Common myeloid progenitor, CD34-positive (primary cell): ENCODE measurements at regions not wholly inside any gene's neighbourhood (a gene's known extent, or its start where the extent isn't known, plus 50 kb on each side); places are given as distances from the start of the nearest gene placed in this dataset.

Experiments
- CTCF ChIA-PET: fragments of 350-600 bp; sonication (Branson Sonifier 250); formaldehyde crosslinking; loops from one replicate; lab custom pipeline; 2021; ENCODE audit warnings: antibody characterized with exemption; lab: Charles Lee
- POLR2A ChIA-PET: fragments of 350-600 bp; sonication (Branson Sonifier 250); formaldehyde crosslinking; loops from one replicate; lab custom pipeline; 2021; ENCODE audit warnings: antibody characterized with exemption; lab: Charles Lee
- DNase-seq, 3 donors: peaks; one replicate each; pipeline versions ENCODE4 v3.0.0 to v3.0.0-alpha.2; 2013
- H3K27ac ChIP-seq, 2 experiments: 1 replicate in 1 of 2; 2 replicates in 1 of 2; pipeline ENCODE4 v1.7.0; 2013; ENCODE audit warnings: inconsistent platforms in 2 of 2, low read length in 2 of 2, mild to moderate bottlenecking in 2 of 2, low read depth in 1 of 2, moderate library complexity in 1 of 2; ENCODE audit not compliant: severe bottlenecking in 2 of 2, insufficient read depth in 1 of 2, poor library complexity in 1 of 2
- H3K27me3 ChIP-seq, 5 experiments: replicated peaks in 2 of 5; 1 replicate in 3 of 5; 2 replicates in 2 of 5; pipeline versions ENCODE4 v1.6.1 to v1.7.0; 2013; ENCODE audit warnings: low read length in 4 of 5, mild to moderate bottlenecking in 2 of 5, moderate library complexity in 2 of 5, inconsistent platforms in 1 of 5; ENCODE audit not compliant: insufficient read depth in 5 of 5, control insufficient read depth in 4 of 5
- H3K36me3 ChIP-seq, 4 experiments: 1 replicate in 2 of 4; 2 replicates in 2 of 4; pipeline versions ENCODE4 v1.6.1 to v1.7.0; 2013; ENCODE audit warnings: low read length in 3 of 4, control low read depth in 1 of 4, mild to moderate bottlenecking in 1 of 4; ENCODE audit not compliant: control insufficient read depth in 4 of 4, insufficient read depth in 4 of 4
- H3K4me1 ChIP-seq, 4 experiments: 1 replicate in 3 of 4; 2 replicates in 1 of 4; pipeline versions ENCODE4 v1.6.1 to v1.7.1; 2013; ENCODE audit warnings: low read length in 3 of 4, mild to moderate bottlenecking in 3 of 4, control low read depth in 1 of 4, inconsistent platforms in 1 of 4, moderate library complexity in 1 of 4; ENCODE audit not compliant: control insufficient read depth in 4 of 4, insufficient read depth in 4 of 4; ENCODE audit errors: control extremely low read depth in 1 of 4
- H3K4me3 ChIP-seq, 7 experiments: 1 replicate in 4 of 7; 2 replicates in 3 of 7; pipeline versions ENCODE4 v1.5.1 to v1.7.0; 2013; ENCODE audit warnings: mild to moderate bottlenecking in 7 of 7, low read length in 6 of 7, moderate library complexity in 6 of 7, inconsistent platforms in 2 of 7, low read depth in 2 of 7, control low read depth in 1 of 7; ENCODE audit not compliant: insufficient read depth in 4 of 7, control insufficient read depth in 1 of 7; ENCODE audit errors: extremely low read depth in 1 of 7
- H3K9me3 ChIP-seq, 5 experiments: 1 replicate in 4 of 5; 2 replicates in 1 of 5; pipeline versions ENCODE4 v1.6.1 to v1.7.1; 2013; ENCODE audit warnings: low read length in 4 of 5, mild to moderate bottlenecking in 2 of 5, inconsistent platforms in 1 of 5, low read depth in 1 of 5, moderate library complexity in 1 of 5; ENCODE audit not compliant: control insufficient read depth in 4 of 5, insufficient read depth in 2 of 5; ENCODE audit errors: control extremely low read depth in 1 of 5
- WGBS: methylation state at CpG from one replicate; pipeline ENCODE4 v1.1.5; 2013; ENCODE audit not compliant: insufficient coverage; 5-methylcytosine and 5-hydroxymethylcytosine counted together

DNA sequence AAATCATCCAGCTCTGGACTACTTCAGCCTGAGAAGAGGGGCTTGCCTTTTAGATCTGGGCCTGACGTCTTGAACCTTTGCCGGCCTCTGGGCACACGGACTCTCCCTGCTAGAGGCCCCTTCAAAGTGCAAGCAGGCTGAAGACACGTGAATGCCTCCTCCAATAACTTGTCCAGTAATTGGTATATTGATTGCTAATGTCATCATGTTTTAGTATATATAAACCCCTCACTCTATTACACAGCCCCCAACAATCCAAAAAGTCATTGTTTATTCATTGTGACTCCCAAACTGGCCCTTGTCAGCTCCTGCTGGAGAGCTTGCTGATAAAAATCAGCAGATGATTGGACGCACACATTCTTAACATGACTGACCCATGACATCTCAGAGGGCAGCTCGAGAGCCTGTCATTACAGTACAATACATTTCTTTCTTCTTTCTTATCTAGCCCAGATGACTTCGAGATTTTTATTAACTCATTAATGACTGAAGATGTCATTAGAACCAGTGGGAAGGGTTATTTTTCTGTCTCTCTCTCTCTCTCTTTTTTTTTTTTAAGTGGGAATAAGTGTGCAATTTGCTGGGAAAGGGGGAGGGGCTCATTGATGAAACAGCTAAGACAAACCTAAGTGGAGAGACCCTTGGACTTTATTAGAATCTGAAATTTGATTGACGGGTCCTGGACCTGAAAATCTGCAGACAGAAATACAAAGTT lies 65.5 kb upstream of the NR2F2 start:
- no peak overlapping the region for H3K4me3 ChIP-seq
- no peak overlapping the region for H3K27ac ChIP-seq
- 65% methylated on average over 5 of the region's 8 CpGs for WGBS
- peaks cover 0 to 2% (median 0%) of the 10 kb centered on the region in 5 experiments for H3K9me3 ChIP-seq
- H3K36me3 ChIP-seq = no peaks in the 10 kb centered on the region
- no peaks in the 10 kb centered on the region for H3K4me1 ChIP-seq
- peaks cover 0 to 8% (median 0%) of the 10 kb centered on the region in 5 experiments for H3K27me3 ChIP-seq
- ChIA-PET POLR2A (no interaction called here), CTCF (interaction anchor here (0.6 kb wide), 1 partner anchor 191 kb away, joined by 3 read pairs; no protein-coding TSS in a partner anchor)
- no peak for DNase-seq

DNA sequence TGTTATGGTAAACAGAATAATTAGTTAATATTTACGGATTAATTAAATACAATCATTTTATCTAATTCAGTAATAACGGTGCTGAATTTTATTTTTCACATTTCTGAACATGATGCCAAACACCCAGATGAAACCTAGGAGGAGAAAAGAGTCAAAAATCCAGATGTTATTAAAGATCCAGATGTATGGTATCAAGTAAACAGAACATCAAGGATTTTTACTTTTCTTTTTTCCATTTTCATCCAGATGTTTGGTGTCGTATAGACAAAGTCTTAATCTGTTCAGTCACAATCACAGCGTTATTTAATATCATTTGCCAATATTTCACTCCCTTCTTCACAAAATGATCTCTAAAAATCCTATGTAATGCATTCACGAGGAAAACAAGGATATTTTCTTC lies 64.0 kb upstream of the NR2F2 start:
- no peak for DNase-seq
- POLR2A ChIA-PET = no interaction called here
- CTCF ChIA-PET = no interaction called here
- peaks cover 0 to 7% (median 0%) of the 10 kb centered on the region in 5 experiments for H3K27me3 ChIP-seq
- 100% methylated on average over 2 of the region's 5 CpGs for WGBS
- H3K4me3 ChIP-seq = no peak overlapping the region
- no peaks in the 10 kb centered on the region for H3K4me1 ChIP-seq
- no peak overlapping the region for H3K27ac ChIP-seq
- H3K36me3 ChIP-seq = no peaks in the 10 kb centered on the region
- peaks cover 0 to 2% (median 0%) of the 10 kb centered on the region in 5 experiments for H3K9me3 ChIP-seq

GRCh38 chr15:96267463-96267862 lies 63.0 kb upstream of the NR2F2 start:
- no peaks in the 10 kb centered on the region for H3K36me3 ChIP-seq
- DNase-seq = no peak
- peaks cover 0 to 7% (median 0%) of the 10 kb centered on the region in 5 experiments for H3K27me3 ChIP-seq
- H3K27ac ChIP-seq = no peak overlapping the region
- ChIA-PET POLR2A (interaction anchor here (0.6 kb wide), 1 partner anchor 1424 kb away, joined by 3 read pairs; no protein-coding TSS in a partner anchor), CTCF (no interaction called here)
- H3K4me1 ChIP-seq = no peaks in the 10 kb centered on the region
- no peak overlapping the region for H3K4me3 ChIP-seq
- 98% methylated on average over 4 of the region's 4 CpGs for WGBS
- peaks cover 0 to 2% (median 0%) of the 10 kb centered on the region in 5 experiments for H3K9me3 ChIP-seq

GRCh38 chr15:96268442-96269204 lies 61.9 kb upstream of the NR2F2 start:
- ChIA-PET POLR2A (no interaction called here), CTCF (no interaction called here)

DNA sequence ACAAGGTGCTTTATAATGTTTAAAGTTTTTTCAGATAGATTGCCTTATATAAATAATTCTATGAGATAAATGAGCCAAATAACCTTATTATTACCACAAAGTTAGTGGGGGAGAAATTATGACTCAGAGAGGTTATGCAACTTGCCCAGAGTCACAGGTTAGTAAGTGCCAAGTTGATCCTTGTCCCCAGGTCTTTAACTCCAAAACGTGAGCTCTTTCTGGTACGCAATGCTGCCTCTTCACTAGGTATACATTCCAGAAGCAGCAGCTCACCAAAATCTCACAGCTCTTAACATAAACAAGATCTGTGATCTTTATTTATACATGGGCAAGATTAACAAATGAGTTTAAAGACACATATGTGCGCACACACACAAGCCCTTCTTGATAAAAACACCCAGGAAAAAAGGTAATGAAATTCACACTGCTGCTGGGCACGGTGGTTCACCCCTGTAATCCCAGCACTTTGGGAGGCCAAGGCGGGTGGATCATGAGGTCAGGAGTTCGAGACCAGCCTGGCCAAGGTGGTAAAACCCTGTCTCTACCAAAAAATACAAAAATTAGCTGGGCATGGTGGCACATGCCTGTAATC lies 59.8 kb upstream of the NR2F2 start:
- Histone ChIP-seq H3K4me3 (no peak overlapping the region), H3K36me3 (no peaks in the 10 kb centered on the region), H3K27me3 (peaks cover 0 to 6% (median 0%) of the 10 kb centered on the region in 5 experiments), H3K27ac (no peak overlapping the region), H3K9me3 (peaks cover 0 to 2% (median 0%) of the 10 kb centered on the region in 5 experiments), H3K4me1 (no peaks in the 10 kb centered on the region)
- ChIA-PET POLR2A (interaction anchor here (0.6 kb wide), 1 partner anchor 463 kb away, joined by 3 read pairs; no protein-coding TSS in a partner anchor), CTCF (interaction anchor here (0.6 kb wide), 1 partner anchor 19 kb away, joined by 3 read pairs; no protein-coding TSS in a partner anchor)
- no peak for DNase-seq
- 67% methylated on average over 4 of the region's 6 CpGs for WGBS

More at GRCh38 chr15:96268442-96269204, 61.9 kb upstream of the NR2F2 start:
- DNase-seq = no peak
- Histone ChIP-seq H3K27me3 (peaks cover 0 to 7% (median 0%) of the 10 kb centered on the region in 5 experiments), H3K9me3 (peaks cover 0 to 2% (median 0%) of the 10 kb centered on the region in 5 experiments), H3K27ac (no peak overlapping the region), H3K36me3 (no peaks in the 10 kb centered on the region), H3K4me3 (no peak overlapping the region), H3K4me1 (no peaks in the 10 kb centered on the region)
- WGBS = 78% methylated on average over 9 of the region's 14 CpGs

- POLR2A ChIA-PET = no interaction called here
- CTCF ChIA-PET = no interaction called here
- H3K27ac ChIP-seq = no peak overlapping the region
- H3K9me3 ChIP-seq = peaks cover 0 to 2% (median 0%) of the 10 kb centered on the region in 5 experiments
- H3K4me3 ChIP-seq = no peak overlapping the region
- no peaks in the 10 kb centered on the region for H3K4me1 ChIP-seq
- no peaks in the 10 kb centered on the region for H3K36me3 ChIP-seq
- DNase-seq = no peak
- WGBS = no CpG with 5 or more reads among the region's 1 CpG
- peaks cover 0 to 9% (median 0%) of the 10 kb centered on the region in 5 experiments for H3K27me3 ChIP-seq
Measured at GRCh38 chr15:96272427-96272826, 58.1 kb upstream of the NR2F2 start.
